Thoracic aorta (tissue), 2 donors: ENCODE measurements at regions not wholly inside any gene's neighbourhood (a gene's known extent, or its start where the extent isn't known, plus 50 kb on each side); places are given as distances from the start of the nearest gene placed in this dataset.

Source experiments
- ATAC-seq: fragments of 150-250 bp; one replicate; pipeline ENCODE4 v1.8.0; 2017; ENCODE audit warnings: low read depth; ENCODE audit not compliant: insufficient number of reproducible peaks, low FRiP score
- DNase-seq: peaks from one replicate; pipeline ENCODE4 v3.0.0-alpha.2; 2020; ENCODE audit warnings: low spot score
- H3K27ac ChIP-seq, 2 donors: fragments of 200-600 bp; sonication (generic); 1 replicate in 1 of 2; 2 replicates in 1 of 2; pipeline ENCODE4 v1.5.1; 2016; ENCODE audit warnings: mild to moderate bottlenecking in 2 of 2, moderate library complexity in 2 of 2
- H3K27me3 ChIP-seq: fragments of 200-600 bp; sonication (generic); replicated peaks from 2 replicates; pipeline ENCODE4 v1.6.0; 2016; ENCODE audit warnings: mild to moderate bottlenecking; ENCODE audit not compliant: insufficient read depth
- H3K36me3 ChIP-seq: fragments of 200-600 bp; sonication (generic); one replicate; pipeline ENCODE4 v1.5.1; 2016
- H3K4me1 ChIP-seq, 2 donors: fragments of 200-600 bp; sonication (generic); 1 replicate in 1 of 2; 2 replicates in 1 of 2; pipeline versions ENCODE4 v1.5.1 to v1.6.0; 2016; ENCODE audit warnings: low read depth in 2 of 2, mild to moderate bottlenecking in 1 of 2; ENCODE audit not compliant: control insufficient read depth in 1 of 2
- H3K4me3 ChIP-seq: fragments of 200-600 bp; sonication (generic); 2 replicates; pipeline ENCODE4 v1.5.1; 2016; ENCODE audit warnings: mild to moderate bottlenecking
- H3K9me3 ChIP-seq: fragments of 200-600 bp; sonication (generic); 2 replicates; pipeline ENCODE4 v1.5.1; 2016
- TF ChIP-seq, protein P1 (sequence below): fragments of 200-600 bp; sonication (generic); IDR thresholded peaks from one replicate; pipeline ENCODE4 v1.5.1; 2019; ENCODE audit warnings: antibody characterized with exemption

DNA sequence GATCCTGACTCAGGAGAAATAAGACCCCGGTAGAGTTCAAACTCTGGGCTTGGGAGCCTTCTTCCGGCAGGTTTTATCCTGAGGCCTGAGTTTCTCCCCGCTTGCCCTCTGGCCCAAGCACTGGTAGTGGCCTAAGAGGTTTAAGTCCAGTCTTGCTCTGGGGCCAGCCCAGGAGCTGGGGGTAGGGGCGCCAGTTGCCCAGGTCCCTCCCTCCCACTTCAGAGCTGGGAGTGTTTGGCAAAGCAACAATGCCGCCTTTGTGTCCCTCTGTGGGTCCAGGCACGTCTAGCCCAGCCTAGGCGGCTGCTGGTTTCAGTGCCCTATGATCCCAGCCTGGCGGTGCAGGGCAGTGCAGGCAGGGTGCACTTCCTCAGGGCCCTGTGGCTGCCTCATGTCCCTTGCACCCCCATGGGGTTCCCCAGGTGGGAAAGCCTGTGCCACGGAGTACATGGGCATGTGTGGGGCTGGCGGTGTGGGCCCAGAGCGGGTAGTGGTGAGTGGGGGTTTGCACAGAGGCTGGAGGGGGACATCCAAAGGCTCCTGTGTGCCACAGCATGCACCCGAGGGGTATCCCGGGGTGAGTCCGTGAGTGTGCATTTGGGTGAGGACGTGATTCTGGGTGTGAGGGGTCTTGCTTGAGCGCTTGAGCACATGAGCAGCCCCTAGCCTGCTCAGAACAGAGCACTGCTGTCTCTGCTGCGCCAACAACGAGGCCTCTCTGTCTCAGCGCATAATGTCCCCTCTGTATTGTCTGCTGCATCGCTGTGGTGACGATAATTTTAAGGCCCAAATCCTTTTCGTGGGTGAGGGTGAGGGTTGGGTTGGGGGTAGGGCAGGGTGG, 61.7 kb upstream of the PSD2 start:
- H3K27me3 ChIP-seq, result no peaks in the 10 kb centered on the region
- H3K4me3 ChIP-seq, result no peak overlapping the region
- TF ChIP-seq, protein P1, sequence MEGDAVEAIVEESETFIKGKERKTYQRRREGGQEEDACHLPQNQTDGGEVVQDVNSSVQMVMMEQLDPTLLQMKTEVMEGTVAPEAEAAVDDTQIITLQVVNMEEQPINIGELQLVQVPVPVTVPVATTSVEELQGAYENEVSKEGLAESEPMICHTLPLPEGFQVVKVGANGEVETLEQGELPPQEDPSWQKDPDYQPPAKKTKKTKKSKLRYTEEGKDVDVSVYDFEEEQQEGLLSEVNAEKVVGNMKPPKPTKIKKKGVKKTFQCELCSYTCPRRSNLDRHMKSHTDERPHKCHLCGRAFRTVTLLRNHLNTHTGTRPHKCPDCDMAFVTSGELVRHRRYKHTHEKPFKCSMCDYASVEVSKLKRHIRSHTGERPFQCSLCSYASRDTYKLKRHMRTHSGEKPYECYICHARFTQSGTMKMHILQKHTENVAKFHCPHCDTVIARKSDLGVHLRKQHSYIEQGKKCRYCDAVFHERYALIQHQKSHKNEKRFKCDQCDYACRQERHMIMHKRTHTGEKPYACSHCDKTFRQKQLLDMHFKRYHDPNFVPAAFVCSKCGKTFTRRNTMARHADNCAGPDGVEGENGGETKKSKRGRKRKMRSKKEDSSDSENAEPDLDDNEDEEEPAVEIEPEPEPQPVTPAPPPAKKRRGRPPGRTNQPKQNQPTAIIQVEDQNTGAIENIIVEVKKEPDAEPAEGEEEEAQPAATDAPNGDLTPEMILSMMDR, result no peak
- no peaks in the 10 kb centered on the region for H3K36me3 ChIP-seq
- no peak overlapping the region for H3K27ac ChIP-seq
- H3K9me3 ChIP-seq, result no peaks in the 10 kb centered on the region
- DNase-seq (no peak), ATAC-seq (no peak)
- H3K4me1 ChIP-seq, result no peaks in the 10 kb centered on the region

DNA sequence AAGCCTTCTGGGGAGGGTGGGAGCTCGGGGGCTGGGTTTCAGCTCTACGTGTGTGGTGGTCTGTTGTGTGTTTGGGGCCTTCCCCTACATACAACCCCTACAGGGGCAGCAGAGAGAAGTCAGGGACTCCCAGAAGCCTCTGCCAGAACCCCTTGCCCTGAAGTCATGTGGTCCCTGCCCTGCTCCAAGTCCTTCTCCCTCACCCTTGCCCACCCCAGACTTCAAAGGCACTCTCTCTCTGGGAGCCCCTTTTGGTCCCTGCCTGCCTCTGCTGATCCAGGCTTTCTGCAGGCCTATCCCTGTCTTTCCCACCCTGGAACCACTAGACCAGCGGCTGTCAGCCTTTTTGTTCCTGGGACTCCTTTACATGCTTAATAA, 61.1 kb upstream of the PSD2 start:
- H3K4me1 ChIP-seq, result no peaks in the 10 kb centered on the region
- no peaks in the 10 kb centered on the region for H3K9me3 ChIP-seq
- DNase-seq (no peak), ATAC-seq (no peak)
- H3K36me3 ChIP-seq, result no peaks in the 10 kb centered on the region
- TF ChIP-seq, protein P1, result no peak
- H3K4me3 ChIP-seq, result no peak overlapping the region
- no peak overlapping the region for H3K27ac ChIP-seq
- H3K27me3 ChIP-seq, result no peaks in the 10 kb centered on the region

GRCh38 chr5:139738193-139739149, 57.1 kb upstream of the PSD2 start:
- TF ChIP-seq, protein P1, result no peak
- no peak overlapping the region for H3K4me3 ChIP-seq
- no peaks in the 10 kb centered on the region for H3K4me1 ChIP-seq
- ATAC-seq, result no peak
- H3K36me3 ChIP-seq, result no peaks in the 10 kb centered on the region
- H3K9me3 ChIP-seq, result no peaks in the 10 kb centered on the region
- DNase-seq, result no peak
- no peaks in the 10 kb centered on the region for H3K27me3 ChIP-seq
- H3K27ac ChIP-seq, result no peak overlapping the region

DNA sequence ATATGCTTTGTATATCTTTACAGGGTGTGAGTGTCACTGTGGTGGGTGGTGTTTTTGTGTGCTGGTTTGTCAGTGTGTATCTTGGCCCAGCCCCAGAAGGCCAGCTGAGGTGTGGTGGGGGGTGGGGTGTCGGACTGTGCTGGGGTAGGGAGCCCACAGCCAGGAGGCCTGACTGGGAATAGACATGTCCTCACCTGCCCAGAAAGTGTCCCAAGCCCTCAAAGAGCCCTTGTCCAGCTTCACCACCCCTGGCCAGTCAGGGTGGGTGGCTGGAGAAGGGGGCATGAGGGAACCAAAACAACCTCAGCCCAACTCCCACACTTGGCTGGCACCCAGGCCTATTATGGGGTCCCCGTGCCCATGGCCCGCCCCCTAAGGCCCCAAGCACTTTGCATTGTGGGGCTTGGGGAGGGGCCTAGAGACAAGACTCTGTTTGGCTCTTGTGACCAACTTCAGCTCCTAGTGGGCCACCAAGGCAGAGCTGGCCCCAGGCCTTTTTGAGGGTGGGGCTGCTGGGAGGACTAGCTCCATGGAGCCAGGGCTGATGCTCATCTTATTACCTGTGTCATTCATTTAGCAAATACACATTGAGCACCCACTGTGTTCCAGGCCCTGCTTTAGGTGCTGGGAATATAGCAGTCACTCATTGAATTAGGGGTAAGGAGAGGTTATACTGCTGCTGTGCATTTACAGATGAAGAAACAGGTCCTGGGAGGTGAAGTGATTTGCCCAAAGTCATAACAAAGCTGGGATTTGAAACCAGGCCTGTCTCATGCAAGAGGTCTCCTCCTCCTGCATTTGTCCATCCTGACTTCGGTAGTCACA, 56.2 kb upstream of the PSD2 start:
- Histone ChIP-seq H3K36me3 (no peaks in the 10 kb centered on the region), H3K27ac (no peak overlapping the region), H3K4me3 (no peak overlapping the region), H3K4me1 (no peaks in the 10 kb centered on the region), H3K27me3 (no peaks in the 10 kb centered on the region), H3K9me3 (no peaks in the 10 kb centered on the region)
- no peak for ATAC-seq
- no peak for DNase-seq
- TF ChIP-seq, protein P1, result no peak
